IMR-90 (cell line): ENCODE measurements at regions not wholly inside any gene's neighbourhood (a gene's known extent, or its start where the extent isn't known, plus 50 kb on each side); places are given as distances from the start of the nearest gene placed in this dataset.

Source experiments
- ATAC-seq: fragments of 200-7000 bp; cut with Tn5 transposase; 2 replicates; pipeline ENCODE4 v1.9.1; 2020; ENCODE audit warnings: low read depth, mild to moderate bottlenecking, moderate library complexity
- BruUV-seq: library from RNA; stranded (reverse); fragments of 400-500 nt; replicated peaks from 2 replicates; lab custom pipeline; 2021; lab: Mats Ljungman, UMichigan
- CTCF ChIA-PET: fragments of 300-600 bp; formaldehyde crosslinking; extraction: SDS; loops from one replicate; lab custom pipeline; 2021; ENCODE audit warnings: antibody characterized with exemption; lab: Yijun Ruan, JAX
- POLR2A ChIA-PET: fragments of 300-600 bp; sonication (Branson Sonifier 250); formaldehyde crosslinking; loops from one replicate; lab custom pipeline; 2022; ENCODE audit warnings: antibody characterized with exemption; ENCODE audit not compliant: unreplicated experiment; lab: Charles Lee
- DNase-seq: peaks from one replicate; pipeline ENCODE4 v3.0.0; 2013
- H2AFZ ChIP-seq: replicated peaks from 2 replicates; pipeline ENCODE3; 2013; ENCODE audit warnings: low read length, mild to moderate bottlenecking; ENCODE audit not compliant: poor library complexity
- H2AK5ac ChIP-seq: 2 replicates; pipeline ENCODE4 v1.6.1; 2013; ENCODE audit warnings: low read depth, low read length, inconsistent platforms
- H2AK9ac ChIP-seq: replicated peaks from 2 replicates; pipeline ENCODE3; 2013; ENCODE audit warnings: mild to moderate bottlenecking, low read depth, low read length, moderate library complexity; ENCODE audit not compliant: poor library complexity
- H2BK120ac ChIP-seq: 2 replicates; pipeline ENCODE4 v1.6.1; 2013; ENCODE audit warnings: low read depth, low read length, inconsistent platforms
- H2BK15ac ChIP-seq: 3 replicates; pipeline ENCODE4 v1.6.1; 2013; ENCODE audit warnings: low read depth, low read length, inconsistent platforms
- H2BK20ac ChIP-seq: 2 replicates; pipeline ENCODE4 v1.6.1; 2013; ENCODE audit warnings: low read depth, mild to moderate bottlenecking, inconsistent platforms, low read length, moderate library complexity
- H2BK5ac ChIP-seq: 2 replicates; pipeline ENCODE4 v1.6.1; 2013; ENCODE audit warnings: mild to moderate bottlenecking, low read depth, low read length, inconsistent platforms; ENCODE audit not compliant: poor library complexity, severe bottlenecking
- H3K14ac ChIP-seq: replicated peaks from 2 replicates; pipeline ENCODE4 v1.6.1; 2013; ENCODE audit warnings: low read depth, low read length, inconsistent platforms
- H3K18ac ChIP-seq: 2 replicates; pipeline ENCODE4 v1.6.1; 2013; ENCODE audit warnings: low read depth, low read length, control low read depth
- H3K23ac ChIP-seq: 2 replicates; pipeline ENCODE4 v1.6.1; 2013; ENCODE audit warnings: low read depth, low read length, inconsistent platforms
- H3K27ac ChIP-seq: 2 replicates; pipeline ENCODE4 v1.5.1; 2013; ENCODE audit warnings: mild to moderate bottlenecking, control low read depth, low read length; ENCODE audit not compliant: insufficient read depth
- H3K27me3 ChIP-seq: 2 replicates; pipeline ENCODE4 v1.6.1; 2013; ENCODE audit warnings: low read length; ENCODE audit not compliant: control insufficient read depth, insufficient read depth
- H3K36me3 ChIP-seq: 2 replicates; pipeline ENCODE4 v1.6.1; 2013; ENCODE audit warnings: low read length, mixed read lengths; ENCODE audit not compliant: control insufficient read depth, insufficient read depth
- H3K4ac ChIP-seq: 2 replicates; pipeline ENCODE4 v1.6.1; 2013; ENCODE audit warnings: low read depth, low read length, inconsistent platforms
- H3K4me1 ChIP-seq: 2 replicates; pipeline ENCODE4 v1.6.1; 2013; ENCODE audit warnings: low read length, mixed read lengths; ENCODE audit not compliant: control insufficient read depth, insufficient read depth
- H3K4me2 ChIP-seq: 2 replicates; pipeline ENCODE4 v1.6.1; 2013; ENCODE audit warnings: low read depth, mild to moderate bottlenecking, control low read depth, low read length, moderate library complexity
- H3K4me3 ChIP-seq: 2 replicates; pipeline ENCODE4 v1.5.1; 2013; ENCODE audit warnings: low read depth, mild to moderate bottlenecking, control low read depth, low read length, moderate library complexity; ENCODE audit not compliant: insufficient read depth
- H3K56ac ChIP-seq: 2 replicates; pipeline ENCODE4 v1.6.1; 2013; ENCODE audit warnings: low read length, inconsistent platforms; ENCODE audit not compliant: insufficient read depth; ENCODE audit errors: extremely low read depth
- H3K79me1 ChIP-seq, 2 experiments: 2 replicates each; pipeline ENCODE4 v1.6.1; 2013; ENCODE audit warnings: low read length in 2 of 2, inconsistent platforms in 1 of 2, low read depth in 1 of 2
- H3K9ac ChIP-seq: 2 replicates; pipeline ENCODE4 v1.6.1; 2013; ENCODE audit warnings: low read depth, low read length, control low read depth
- H3K9me1 ChIP-seq: 2 replicates; pipeline ENCODE4 v1.6.1; 2013; ENCODE audit warnings: low read length, inconsistent platforms; ENCODE audit not compliant: insufficient read depth
- H3K9me3 ChIP-seq: 2 replicates; pipeline ENCODE4 v1.6.1; 2013; ENCODE audit warnings: low read length; ENCODE audit not compliant: control insufficient read depth, insufficient read depth
- H4K20me1 ChIP-seq: 2 replicates; pipeline ENCODE4 v1.6.1; 2013; ENCODE audit warnings: low read length, inconsistent platforms; ENCODE audit not compliant: insufficient read depth
- H4K5ac ChIP-seq: 2 replicates; pipeline ENCODE4 v1.6.1; 2013; ENCODE audit warnings: mild to moderate bottlenecking, low read depth, low read length, control low read depth
- H4K8ac ChIP-seq, 2 experiments: 2 replicates each; pipeline ENCODE4 v1.6.1; 2013; ENCODE audit warnings: low read depth in 2 of 2, low read length in 2 of 2, control low read depth in 1 of 2, inconsistent platforms in 1 of 2
- H4K91ac ChIP-seq: 2 replicates; pipeline ENCODE4 v1.6.1; 2013; ENCODE audit warnings: low read depth, low read length, inconsistent platforms; ENCODE audit not compliant: insufficient read depth
- BHLHE40 ChIP-seq: fragments of 150-350 bp; IDR thresholded peaks from 2 replicates; pipeline ENCODE4 v1.6.1; 2016; ENCODE audit warnings: mild to moderate bottlenecking, low read depth, low read length
- CTCF ChIP-seq: conservative IDR thresholded peaks from 2 replicates; pipeline ENCODE4 v1.5.1; 2012; ENCODE audit warnings: mild to moderate bottlenecking, low read depth, low read length, improper control_type of control experiment
- ELK1 ChIP-seq: fragments of 150-350 bp; IDR thresholded peaks from 2 replicates; pipeline ENCODE4 v1.6.1; 2016; ENCODE audit warnings: low read depth, mild to moderate bottlenecking, low read length, moderate library complexity, borderline replicate concordance
- FOS ChIP-seq: fragments of 150-350 bp; IDR thresholded peaks from 2 replicates; pipeline ENCODE4 v1.6.1; 2016; ENCODE audit warnings: low read depth, low read length
- MXI1 ChIP-seq: IDR thresholded peaks from 2 replicates; pipeline ENCODE4 v1.6.1; 2012; ENCODE audit warnings: low read depth, mild to moderate bottlenecking, low read length, moderate library complexity, borderline replicate concordance
- NFE2L2 ChIP-seq: fragments of 150-350 bp; IDR thresholded peaks from 2 replicates; pipeline ENCODE4 v1.6.1; 2016; ENCODE audit warnings: low read depth, mild to moderate bottlenecking, low read length
- POLR2A ChIP-seq: IDR thresholded peaks from 2 replicates; pipeline ENCODE4 v1.6.1; 2012; ENCODE audit warnings: mild to moderate bottlenecking, low read depth, low read length
- RAD21 ChIP-seq: IDR thresholded peaks from 2 replicates; pipeline ENCODE4 v1.6.1; 2012; ENCODE audit warnings: low read length, improper control_type of control experiment
- RFX5 ChIP-seq: IDR thresholded peaks from 2 replicates; pipeline ENCODE4 v1.8.0; 2012; ENCODE audit warnings: low read depth, mild to moderate bottlenecking, low read length, moderate library complexity
- WGBS, 2 experiments: methylation state at CpG; one replicate each; pipeline versions ENCODE4 v1.1.5 to v1.1.7; 2013; ENCODE audit warnings: missing lambda C conversion rate in 2 of 2; ENCODE audit not compliant: insufficient read length in 1 of 2; ENCODE audit errors: extremely low coverage in 2 of 2; 5-methylcytosine and 5-hydroxymethylcytosine counted together
- dilution Hi-C: fragments of 300-500 bp; cut with HindIII; formaldehyde crosslinking; loops from one replicate; pipeline ENCODE4 v1.14.3; 2018; ENCODE audit warnings: low sequenced_read_pairs; ENCODE audit not compliant: unreplicated experiment
- in situ Hi-C: fragments of 300-500 bp; cut with MboI; formaldehyde crosslinking; loops from 3 replicates; pipeline ENCODE4 v1.14.3; 2019; ENCODE audit warnings: low sequenced_read_pairs, inconsistent platforms, mixed read lengths
- intact Hi-C: fragments of 100-400 bp; cut with micrococcal nuclease; formaldehyde crosslinking; loops from 2 replicates; pipeline ENCODE4 v1.10.0; 2022
- TF ChIP-seq, protein P1 (sequence below): fragments of 150-350 bp; IDR thresholded peaks from 2 replicates; pipeline ENCODE4 v1.6.1; 2017; ENCODE audit warnings: mild to moderate bottlenecking, antibody characterized with exemption, low read length, low read depth

DNA sequence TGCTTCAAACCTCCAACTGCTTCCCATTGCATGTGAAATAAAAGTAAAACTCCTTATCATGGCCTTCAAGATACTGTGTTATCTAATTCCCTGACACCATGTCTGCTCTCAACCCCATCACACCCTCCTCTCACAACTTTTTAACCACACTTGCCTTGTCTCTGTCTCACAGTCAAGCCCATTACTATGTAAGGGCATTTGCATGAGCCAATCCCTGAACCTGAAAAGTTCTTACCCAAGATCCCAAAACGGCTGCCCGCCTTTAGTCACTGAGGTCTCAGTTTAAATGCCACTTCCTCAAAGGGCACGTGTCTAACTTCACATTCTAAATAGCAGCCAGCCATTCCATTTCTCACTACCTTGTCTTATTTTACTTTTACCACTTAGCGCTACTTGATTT lies 83.1 kb downstream of the SST start:
- TF ChIP-seq RAD21 (no peak), ELK1 (no peak), POLR2A (no peak), MXI1 (no peak), BHLHE40 (no peak), FOS (no peak), NFE2L2 (no peak), CTCF (no peak), RFX5 (no peak)
- TF ChIP-seq, protein P1, sequence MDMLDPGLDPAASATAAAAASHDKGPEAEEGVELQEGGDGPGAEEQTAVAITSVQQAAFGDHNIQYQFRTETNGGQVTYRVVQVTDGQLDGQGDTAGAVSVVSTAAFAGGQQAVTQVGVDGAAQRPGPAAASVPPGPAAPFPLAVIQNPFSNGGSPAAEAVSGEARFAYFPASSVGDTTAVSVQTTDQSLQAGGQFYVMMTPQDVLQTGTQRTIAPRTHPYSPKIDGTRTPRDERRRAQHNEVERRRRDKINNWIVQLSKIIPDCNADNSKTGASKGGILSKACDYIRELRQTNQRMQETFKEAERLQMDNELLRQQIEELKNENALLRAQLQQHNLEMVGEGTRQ: no peak
- Histone ChIP-seq H3K36me3 (no peaks in the 10 kb centered on the region), H2BK20ac (no peak overlapping the region), H3K4me3 (no peak overlapping the region), H3K4me1 (no peaks in the 10 kb centered on the region), H2BK5ac (no peak overlapping the region), H2BK120ac (no peak overlapping the region), H3K79me1 (no peaks in the 10 kb centered on the region), H2AK5ac (no peak overlapping the region), H3K23ac (no peak overlapping the region), H3K9me3 (no peaks in the 10 kb centered on the region), H2BK15ac (no peak overlapping the region), H4K91ac (no peak overlapping the region), H3K9me1 (no peaks in the 10 kb centered on the region), H2AK9ac (no peak overlapping the region), H2AFZ (no peak overlapping the region), H4K20me1 (no peaks in the 10 kb centered on the region), H3K27me3 (no peaks in the 10 kb centered on the region; the same call in none of the 2 replicates), H3K14ac (no peak overlapping the region), H3K4ac (no peak overlapping the region), H4K5ac (no peak overlapping the region), H3K4me2 (no peak overlapping the region), H3K18ac (no peak overlapping the region), H3K27ac (no peak overlapping the region), H3K9ac (no peak overlapping the region), H4K8ac (no peak overlapping the region), H3K56ac (no peak overlapping the region)
- 69% methylated on average over 3 of the region's 4 CpGs; no CpG with 5 or more reads in 1 of the 2 experiments for WGBS, 2 experiments
- POLR2A ChIA-PET: no interaction called here
- in situ Hi-C loops: no loop called here
- intact Hi-C loops: no loop called here
- ATAC-seq (no peak), DNase-seq (no peak)
- CTCF ChIA-PET: no interaction called here
- no TSS peak for BruUV-seq
- dilution Hi-C loops: no loop called here
